ENCODE measurements at regions not wholly inside any gene's neighbourhood (a gene's known extent, or its start where the extent isn't known, plus 50 kb on each side); places are given as distances from the start of the nearest gene placed in this dataset.

- no peaks in the 10 kb centered on the region for H3K4me1 ChIP-seq (ENCODE audit: control insufficient read depth in 1 of 2, low read depth in 2 of 2)
- no peaks in the 10 kb centered on the region for H3K36me3 ChIP-seq
- no peaks in the 10 kb centered on the region for H3K27me3 ChIP-seq (replicated peaks; ENCODE audit: insufficient read depth)
- ATAC-seq (ENCODE audit: insufficient number of reproducible peaks, low FRiP score, low read depth) (no peak), DNase-seq (ENCODE audit: low spot score) (no peak)
- H3K9me3 ChIP-seq = no peaks in the 10 kb centered on the region
- H3K27ac ChIP-seq = no peak overlapping the region
- no peak overlapping the region for H3K4me3 ChIP-seq
- TF ChIP-seq CTCF (IDR thresholded peaks at IDR 0.05) = no peak
Measured at GRCh38 chr3:103181160-103181559, 746.3 kb downstream of the ZPLD1 start.

GRCh38 chr3:103184772-103185171, 750.0 kb downstream of the ZPLD1 start:
- no peak for TF ChIP-seq CTCF (IDR thresholded peaks at IDR 0.05)
- ATAC-seq (ENCODE audit: insufficient number of reproducible peaks, low FRiP score, low read depth) = no peak
- no peaks in the 10 kb centered on the region for H3K4me1 ChIP-seq (ENCODE audit: control insufficient read depth in 1 of 2, low read depth in 2 of 2)
- H3K27ac ChIP-seq = no peak overlapping the region
- no peak overlapping the region for H3K4me3 ChIP-seq
- no peak for DNase-seq (ENCODE audit: low spot score)
- H3K9me3 ChIP-seq = no peaks in the 10 kb centered on the region
- no peaks in the 10 kb centered on the region for H3K27me3 ChIP-seq (replicated peaks; ENCODE audit: insufficient read depth)
- no peaks in the 10 kb centered on the region for H3K36me3 ChIP-seq

GRCh38 chr3:103189941-103190340, 755.1 kb downstream of the ZPLD1 start:
- no peak overlapping the region for H3K27ac ChIP-seq
- no peaks in the 10 kb centered on the region for H3K27me3 ChIP-seq (replicated peaks; ENCODE audit: insufficient read depth)
- no peak for DNase-seq (ENCODE audit: low spot score)
- no peak for TF ChIP-seq CTCF (IDR thresholded peaks at IDR 0.05)
- no peak overlapping the region for H3K4me3 ChIP-seq
- no peaks in the 10 kb centered on the region for H3K4me1 ChIP-seq (ENCODE audit: control insufficient read depth in 1 of 2, low read depth in 2 of 2)
- H3K9me3 ChIP-seq = no peaks in the 10 kb centered on the region
- no peak for ATAC-seq (ENCODE audit: insufficient number of reproducible peaks, low FRiP score, low read depth)
- H3K36me3 ChIP-seq = no peaks in the 10 kb centered on the region

- ATAC-seq (ENCODE audit: insufficient number of reproducible peaks, low FRiP score, low read depth) (no peak), DNase-seq (ENCODE audit: low spot score) (no peak)
- no peaks in the 10 kb centered on the region for H3K9me3 ChIP-seq
- TF ChIP-seq CTCF (IDR thresholded peaks at IDR 0.05) = no peak
- H3K4me3 ChIP-seq = no peak overlapping the region
- H3K27ac ChIP-seq = no peak overlapping the region
- no peaks in the 10 kb centered on the region for H3K27me3 ChIP-seq (replicated peaks; ENCODE audit: insufficient read depth)
- no peaks in the 10 kb centered on the region for H3K36me3 ChIP-seq
- H3K4me1 ChIP-seq (ENCODE audit: control insufficient read depth in 1 of 2, low read depth in 2 of 2) = no peaks in the 10 kb centered on the region
Measured at GRCh38 chr3:103195216-103195615, 760.4 kb downstream of the ZPLD1 start.

- ATAC-seq (ENCODE audit: insufficient number of reproducible peaks, low FRiP score, low read depth) (no peak), DNase-seq (ENCODE audit: low spot score) (no peak)
- Histone ChIP-seq H3K4me1 (ENCODE audit: control insufficient read depth in 1 of 2, low read depth in 2 of 2) (no peaks in the 10 kb centered on the region), H3K9me3 (no peaks in the 10 kb centered on the region), H3K36me3 (no peaks in the 10 kb centered on the region), H3K4me3 (no peak overlapping the region), H3K27me3 (replicated peaks; ENCODE audit: insufficient read depth) (no peaks in the 10 kb centered on the region), H3K27ac (no peak overlapping the region)
- TF ChIP-seq CTCF (IDR thresholded peaks at IDR 0.05) = no peak
Measured at GRCh38 chr3:103203441-103203840, 768.6 kb downstream of the ZPLD1 start.

Measured in thoracic aorta (tissue), 2 donors.